ENCODE measurements at regions not wholly inside any gene's neighbourhood (a gene's known extent, or its start where the extent isn't known, plus 50 kb on each side); places are given as distances from the start of the nearest gene placed in this dataset.

DNA sequence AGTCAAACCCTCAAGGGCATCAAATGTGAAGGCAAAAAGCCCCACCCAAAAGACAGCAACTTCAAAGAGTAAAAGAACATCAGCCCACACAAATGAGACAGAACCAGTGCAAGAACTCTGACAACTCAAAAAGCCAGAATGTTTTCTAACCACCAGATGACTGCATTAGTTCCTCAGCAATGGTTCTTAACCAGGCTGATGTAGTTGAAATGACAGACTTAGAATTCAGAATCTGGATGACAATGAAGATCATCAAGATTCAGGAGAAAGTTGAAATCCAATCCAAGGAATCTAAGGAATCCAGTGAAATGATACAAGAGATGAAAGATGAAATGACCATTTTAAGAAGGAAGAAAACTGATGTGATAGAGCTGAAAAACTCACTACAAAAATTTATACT lies 339.7 kb downstream of the KIF4B start:
- H3K9me3 ChIP-seq = no peaks in the 10 kb centered on the region
- H3K4me1 ChIP-seq = no peaks in the 10 kb centered on the region
- intact Hi-C loops (cut with DNase I) = no loop called here
- no peak overlapping the region for H3K27ac ChIP-seq
- no peak for TF ChIP-seq POLR2A (IDR thresholded peaks at IDR 0.05)
- TF ChIP-seq, protein P1, sequence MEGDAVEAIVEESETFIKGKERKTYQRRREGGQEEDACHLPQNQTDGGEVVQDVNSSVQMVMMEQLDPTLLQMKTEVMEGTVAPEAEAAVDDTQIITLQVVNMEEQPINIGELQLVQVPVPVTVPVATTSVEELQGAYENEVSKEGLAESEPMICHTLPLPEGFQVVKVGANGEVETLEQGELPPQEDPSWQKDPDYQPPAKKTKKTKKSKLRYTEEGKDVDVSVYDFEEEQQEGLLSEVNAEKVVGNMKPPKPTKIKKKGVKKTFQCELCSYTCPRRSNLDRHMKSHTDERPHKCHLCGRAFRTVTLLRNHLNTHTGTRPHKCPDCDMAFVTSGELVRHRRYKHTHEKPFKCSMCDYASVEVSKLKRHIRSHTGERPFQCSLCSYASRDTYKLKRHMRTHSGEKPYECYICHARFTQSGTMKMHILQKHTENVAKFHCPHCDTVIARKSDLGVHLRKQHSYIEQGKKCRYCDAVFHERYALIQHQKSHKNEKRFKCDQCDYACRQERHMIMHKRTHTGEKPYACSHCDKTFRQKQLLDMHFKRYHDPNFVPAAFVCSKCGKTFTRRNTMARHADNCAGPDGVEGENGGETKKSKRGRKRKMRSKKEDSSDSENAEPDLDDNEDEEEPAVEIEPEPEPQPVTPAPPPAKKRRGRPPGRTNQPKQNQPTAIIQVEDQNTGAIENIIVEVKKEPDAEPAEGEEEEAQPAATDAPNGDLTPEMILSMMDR (IDR thresholded peaks at IDR 0.05) = no peak
- H3K4me3 ChIP-seq (replicated peaks in 1 of 3) = no peak overlapping the region
- H3K27me3 ChIP-seq = no peaks in the 10 kb centered on the region
- no peak for DNase-seq
- no peaks in the 10 kb centered on the region for H3K36me3 ChIP-seq

DNA sequence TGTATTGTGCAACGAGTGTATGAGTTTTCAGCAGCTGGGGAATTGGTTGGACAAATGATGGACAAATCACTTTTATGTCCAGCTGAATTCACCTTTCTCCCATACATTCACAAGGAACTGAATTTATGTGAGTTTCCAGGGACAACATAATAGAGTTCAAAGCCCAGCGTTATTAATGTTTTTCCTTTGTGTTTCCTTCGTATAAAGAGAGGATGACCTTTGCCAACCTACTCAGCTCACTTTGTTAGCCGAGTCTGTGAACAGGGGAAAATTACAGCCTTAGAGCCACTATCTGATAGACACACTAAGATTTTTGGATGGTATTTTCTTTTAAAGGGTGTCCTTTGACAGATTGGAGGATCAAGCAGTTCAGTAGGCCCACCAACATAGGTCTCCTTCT lies 352.5 kb downstream of the KIF4B start:
- Histone ChIP-seq H3K27ac (no peak overlapping the region), H3K4me1 (no peaks in the 10 kb centered on the region), H3K4me3 (replicated peaks in 1 of 3) (no peak overlapping the region), H3K27me3 (no peaks in the 10 kb centered on the region), H3K9me3 (no peaks in the 10 kb centered on the region), H3K36me3 (no peaks in the 10 kb centered on the region)
- intact Hi-C loops (cut with DNase I) = no loop called here
- no peak for DNase-seq
- 77 to 85% methylated on average over 4 of the region's 4 CpGs for WGBS, 2 donors
- TF ChIP-seq, protein P1 (IDR thresholded peaks at IDR 0.05) = no peak

DNA sequence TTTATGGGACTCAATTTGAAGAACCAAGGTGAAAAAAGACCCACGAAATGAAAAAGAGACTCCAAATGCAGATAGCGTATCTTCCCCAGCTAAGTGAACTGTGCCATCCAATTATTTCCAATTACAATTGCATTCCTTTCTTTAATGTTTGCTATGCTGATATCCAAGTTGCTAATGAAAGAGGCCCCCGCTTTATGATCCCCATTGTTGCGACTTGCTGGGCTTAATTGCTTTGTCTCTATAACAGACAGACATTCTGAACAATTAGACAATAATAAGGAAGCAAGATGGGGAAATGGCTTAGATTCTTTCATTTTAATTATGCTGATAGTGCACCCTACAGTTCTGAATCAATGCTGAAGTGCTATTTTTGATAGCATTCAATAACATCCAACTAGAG lies 354.3 kb downstream of the KIF4B start:
- no peak for TF ChIP-seq POLR2A (IDR thresholded peaks at IDR 0.05)
- TF ChIP-seq, protein P1 (IDR thresholded peaks at IDR 0.05) = no peak
- DNase-seq = no peak
- H3K4me1 ChIP-seq = no peaks in the 10 kb centered on the region
- H3K27me3 ChIP-seq = no peaks in the 10 kb centered on the region
- H3K36me3 ChIP-seq = no peaks in the 10 kb centered on the region
- H3K9me3 ChIP-seq = no peaks in the 10 kb centered on the region
- no peak overlapping the region for H3K4me3 ChIP-seq (replicated peaks in 1 of 3)
- WGBS, 2 donors = 88 to 94% methylated on average over 4 of the region's 4 CpGs
- intact Hi-C loops (cut with DNase I) = no loop called here
- no peak overlapping the region for H3K27ac ChIP-seq

DNA sequence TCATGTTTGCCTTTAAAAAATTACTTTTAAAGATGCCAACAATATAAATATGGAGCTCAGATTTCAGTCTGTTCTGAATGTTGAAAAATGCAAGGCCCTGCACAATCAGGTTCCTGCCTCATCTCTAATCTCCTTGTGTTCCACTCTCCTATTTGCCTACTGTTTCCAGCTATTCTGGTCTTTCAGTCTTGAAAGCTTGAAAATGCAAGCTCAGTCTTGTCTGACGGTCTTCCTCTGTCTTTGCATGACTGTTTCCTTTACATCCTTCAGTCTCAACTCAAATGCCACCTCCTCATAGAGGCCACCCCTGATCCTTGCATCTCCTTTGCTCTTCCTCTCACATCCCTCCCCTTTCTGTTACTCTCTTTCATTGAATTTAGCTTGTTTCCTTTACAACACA lies 354.9 kb downstream of the KIF4B start:
- Histone ChIP-seq H3K27ac (no peak overlapping the region), H3K4me3 (replicated peaks in 1 of 3) (no peak overlapping the region), H3K27me3 (no peaks in the 10 kb centered on the region), H3K9me3 (no peaks in the 10 kb centered on the region), H3K36me3 (no peaks in the 10 kb centered on the region), H3K4me1 (no peaks in the 10 kb centered on the region)
- TF ChIP-seq POLR2A (IDR thresholded peaks at IDR 0.05) = no peak
- TF ChIP-seq, protein P1 (IDR thresholded peaks at IDR 0.05) = no peak
- intact Hi-C loops (cut with DNase I) = no loop called here
- DNase-seq = no peak
- WGBS, 2 donors = 60 to 70% methylated on average over 1 of the region's 1 CpG

DNA sequence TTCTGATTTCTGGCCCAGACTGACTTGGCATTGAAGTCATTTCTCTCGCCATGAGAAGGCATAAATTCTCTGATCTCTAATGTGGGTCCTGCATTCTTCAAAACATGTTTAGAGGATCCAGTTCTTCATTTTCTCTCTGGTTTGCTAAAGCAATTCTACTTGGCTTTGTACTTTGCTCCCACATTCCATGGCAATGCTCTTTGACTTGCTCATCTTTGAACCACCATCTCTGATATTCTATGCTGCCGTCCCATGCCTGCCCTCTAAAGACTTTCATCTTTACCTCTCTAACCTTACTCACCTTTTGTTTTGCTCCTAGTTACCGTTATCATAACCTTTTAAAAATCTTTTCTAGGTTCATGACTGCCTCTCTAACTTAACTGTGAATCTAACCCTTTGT lies 366.9 kb downstream of the KIF4B start:
- Histone ChIP-seq H3K9me3 (no peaks in the 10 kb centered on the region), H3K27me3 (no peaks in the 10 kb centered on the region), H3K4me1 (no peaks in the 10 kb centered on the region), H3K27ac (no peak overlapping the region), H3K4me3 (replicated peaks in 1 of 3) (no peak overlapping the region), H3K36me3 (no peaks in the 10 kb centered on the region)
- WGBS, 2 donors = 85 to 90% methylated on average over 3 of the region's 3 CpGs
- TF ChIP-seq, protein P1 (IDR thresholded peaks at IDR 0.05) = no peak
- no peak for TF ChIP-seq POLR2A (IDR thresholded peaks at IDR 0.05)
- intact Hi-C loops (cut with DNase I) = no loop called here
- DNase-seq = no peak
